A673 (cell line): ENCODE measurements at regions not wholly inside any gene's neighbourhood (a gene's known extent, or its start where the extent isn't known, plus 50 kb on each side); places are given as distances from the start of the nearest gene placed in this dataset.

Experiments used
- EZH2 ChIP-seq: fragments of 200-600 bp; sonication (generic); IDR thresholded peaks from 2 replicates; pipeline ENCODE4 v1.6.1; 2017; ENCODE audit warnings: borderline replicate concordance, low read depth, mild to moderate bottlenecking, mixed read lengths, antibody characterized with exemption, low read length; ENCODE audit not compliant: poor library complexity, severe bottlenecking
- TF ChIP-seq, protein P1 (sequence below): fragments of 300-800, 200-600 bp; sonication (generic); conservative IDR thresholded peaks from 2 replicates; pipeline ENCODE4 v1.5.1; 2017; ENCODE audit warnings: low read depth, mild to moderate bottlenecking, antibody characterized with exemption, low read length, moderate library complexity, mixed read lengths

DNA sequence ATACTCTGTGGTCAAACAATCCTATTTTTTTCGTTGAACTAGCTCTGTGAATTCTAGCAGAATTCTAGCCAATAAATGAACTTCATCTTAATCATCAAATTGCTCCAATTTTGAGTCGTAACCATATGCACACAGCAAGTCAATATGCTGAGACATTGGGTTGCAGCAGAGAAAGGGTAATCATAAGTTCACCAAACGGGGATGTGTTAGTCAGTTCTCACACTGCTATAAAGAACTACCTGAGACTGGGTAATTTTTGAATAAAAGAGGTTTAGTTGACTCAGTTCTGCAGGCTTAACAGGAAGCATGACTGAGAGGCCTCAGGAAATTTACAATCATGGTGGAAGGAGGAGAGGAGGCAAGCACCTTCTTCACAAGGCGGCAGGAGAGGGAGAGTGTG is 67.7 kb upstream of the ABCC4 start:
- TF ChIP-seq, protein P1, sequence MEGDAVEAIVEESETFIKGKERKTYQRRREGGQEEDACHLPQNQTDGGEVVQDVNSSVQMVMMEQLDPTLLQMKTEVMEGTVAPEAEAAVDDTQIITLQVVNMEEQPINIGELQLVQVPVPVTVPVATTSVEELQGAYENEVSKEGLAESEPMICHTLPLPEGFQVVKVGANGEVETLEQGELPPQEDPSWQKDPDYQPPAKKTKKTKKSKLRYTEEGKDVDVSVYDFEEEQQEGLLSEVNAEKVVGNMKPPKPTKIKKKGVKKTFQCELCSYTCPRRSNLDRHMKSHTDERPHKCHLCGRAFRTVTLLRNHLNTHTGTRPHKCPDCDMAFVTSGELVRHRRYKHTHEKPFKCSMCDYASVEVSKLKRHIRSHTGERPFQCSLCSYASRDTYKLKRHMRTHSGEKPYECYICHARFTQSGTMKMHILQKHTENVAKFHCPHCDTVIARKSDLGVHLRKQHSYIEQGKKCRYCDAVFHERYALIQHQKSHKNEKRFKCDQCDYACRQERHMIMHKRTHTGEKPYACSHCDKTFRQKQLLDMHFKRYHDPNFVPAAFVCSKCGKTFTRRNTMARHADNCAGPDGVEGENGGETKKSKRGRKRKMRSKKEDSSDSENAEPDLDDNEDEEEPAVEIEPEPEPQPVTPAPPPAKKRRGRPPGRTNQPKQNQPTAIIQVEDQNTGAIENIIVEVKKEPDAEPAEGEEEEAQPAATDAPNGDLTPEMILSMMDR, result no peak
- no peak for TF ChIP-seq EZH2
